H7 (cell line): ENCODE measurements at regions not wholly inside any gene's neighbourhood (a gene's known extent, or its start where the extent isn't known, plus 50 kb on each side); places are given as distances from the start of the nearest gene placed in this dataset.
"Not testable (repeated sequence)": the region's sequence is repeated elsewhere in the genome, so short reads cannot be mapped to it uniquely, and the experiment has no call there.

Experiments
- DNase-seq: peaks from one replicate; pipeline ENCODE4 v3.0.0; 2012
- H3K27me3 ChIP-seq: 2 replicates; pipeline ENCODE4 v1.6.0; 2011; ENCODE audit warnings: mild to moderate bottlenecking, low read length; ENCODE audit not compliant: control insufficient read depth, insufficient read depth
- H3K36me3 ChIP-seq: replicated peaks from 2 replicates; pipeline ENCODE4 v1.5.1; 2011; ENCODE audit warnings: low read length; ENCODE audit not compliant: control insufficient read depth, insufficient read depth
- H3K4me3 ChIP-seq: 2 replicates; pipeline ENCODE4 v1.5.1; 2011; ENCODE audit warnings: low read depth, mild to moderate bottlenecking, control low read depth, low read length, moderate library complexity; ENCODE audit not compliant: insufficient read depth

DNA sequence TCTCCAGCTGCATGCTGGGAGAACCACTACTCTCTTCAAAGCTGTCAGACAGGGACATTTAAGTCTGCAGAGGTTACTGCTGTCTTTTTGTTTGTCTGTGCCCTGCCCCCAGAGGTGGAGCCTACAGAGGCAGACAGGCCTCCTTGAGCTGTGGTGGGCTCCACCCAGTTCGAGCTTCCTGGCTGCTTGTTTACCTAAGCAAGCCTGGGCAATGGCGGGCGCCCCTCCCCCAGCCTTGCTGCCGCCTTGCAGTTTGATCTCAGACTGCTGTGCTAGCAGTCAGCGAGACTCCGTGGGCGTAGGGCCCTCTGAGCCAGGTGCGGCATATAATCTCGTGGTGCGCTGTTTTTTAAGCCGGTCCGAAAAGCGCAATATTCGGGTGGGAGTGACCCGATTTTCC lies 215.0 kb downstream of the STIM2 start:
- not testable (repeated sequence) for H3K4me3 ChIP-seq, H3K27me3 ChIP-seq, H3K36me3 ChIP-seq, DNase-seq

DNA sequence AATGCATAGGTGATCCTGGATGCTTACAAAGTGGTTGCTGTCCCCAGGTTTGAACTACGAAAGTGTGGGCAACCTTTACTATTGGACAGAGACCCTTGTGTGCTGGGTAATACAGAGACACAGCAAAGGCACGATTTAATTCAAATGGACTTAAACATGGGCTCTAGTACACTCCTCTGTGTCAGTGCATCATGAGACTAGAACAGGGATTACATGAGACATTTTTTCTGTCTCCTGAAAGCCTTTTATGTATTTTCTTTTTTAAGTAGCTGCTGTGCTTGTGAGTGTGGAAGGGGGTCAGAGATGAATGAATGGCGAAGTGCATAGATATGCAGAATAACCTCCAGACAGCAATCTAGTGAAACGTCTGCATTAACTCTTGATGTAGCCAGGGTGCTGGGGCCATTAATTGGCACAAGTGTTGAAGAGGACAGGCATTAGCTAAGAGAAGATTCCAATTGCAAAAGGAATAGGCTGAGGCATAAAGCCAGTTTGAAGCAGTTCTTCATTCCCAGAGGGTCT lies 218.4 kb downstream of the STIM2 start:
- no peaks in the 10 kb centered on the region for H3K36me3 ChIP-seq

DNA sequence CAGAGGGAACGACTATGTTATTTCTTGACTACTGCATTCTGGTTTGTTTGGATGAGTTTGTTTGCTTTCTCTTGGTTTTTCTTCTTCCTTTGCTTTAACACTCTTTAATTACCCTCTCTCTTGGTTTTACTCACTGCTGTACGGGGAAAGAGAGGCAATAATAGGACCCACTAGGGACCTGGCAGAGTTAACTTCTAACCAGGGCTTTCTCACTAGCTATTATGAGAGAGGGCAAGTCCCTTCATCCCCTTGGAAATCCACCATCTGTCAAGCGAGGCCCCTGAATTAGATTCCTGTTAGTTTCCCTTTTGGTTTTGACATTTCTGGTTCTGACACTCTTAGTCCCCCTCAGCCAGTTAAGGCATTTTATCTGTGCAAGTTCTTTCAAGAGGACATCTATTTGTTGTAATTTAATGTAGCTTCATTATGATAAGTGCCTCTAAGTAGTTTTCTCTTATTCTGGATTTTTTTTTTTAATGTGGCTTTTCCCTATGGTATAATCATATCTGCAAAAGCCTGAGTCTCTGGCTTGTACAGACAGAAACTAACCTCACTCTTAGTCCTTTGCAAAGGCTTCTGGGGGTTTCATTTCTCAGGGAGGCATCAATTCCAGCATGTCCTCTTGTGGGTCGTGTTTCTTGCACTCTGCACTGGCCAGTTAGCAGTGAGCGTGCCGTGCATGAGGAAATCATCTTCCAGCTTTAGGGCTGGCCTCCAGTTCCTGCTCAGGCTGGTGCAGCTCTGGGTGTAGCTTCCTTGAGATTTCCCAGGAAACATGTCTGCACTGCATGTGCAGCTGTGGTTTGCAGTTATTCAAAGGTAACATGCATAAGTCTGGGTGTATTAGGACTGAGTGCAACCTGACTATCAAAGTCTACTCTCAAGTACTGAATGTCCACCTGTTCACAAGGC lies 221.3 kb downstream of the STIM2 start:
- no peak for DNase-seq
- Histone ChIP-seq H3K27me3 (peaks cover 8% of the 10 kb centered on the region; the same call in 1 of the 2 replicates), H3K4me3 (no peak overlapping the region), H3K36me3 (no peaks in the 10 kb centered on the region)

More for the DNA sequence above, 218.4 kb downstream of the STIM2 start:
- no peak overlapping the region for H3K4me3 ChIP-seq
- H3K27me3 ChIP-seq: peaks cover 7% of the 10 kb centered on the region; the same call in 1 of the 2 replicates
- no peak for DNase-seq

DNA sequence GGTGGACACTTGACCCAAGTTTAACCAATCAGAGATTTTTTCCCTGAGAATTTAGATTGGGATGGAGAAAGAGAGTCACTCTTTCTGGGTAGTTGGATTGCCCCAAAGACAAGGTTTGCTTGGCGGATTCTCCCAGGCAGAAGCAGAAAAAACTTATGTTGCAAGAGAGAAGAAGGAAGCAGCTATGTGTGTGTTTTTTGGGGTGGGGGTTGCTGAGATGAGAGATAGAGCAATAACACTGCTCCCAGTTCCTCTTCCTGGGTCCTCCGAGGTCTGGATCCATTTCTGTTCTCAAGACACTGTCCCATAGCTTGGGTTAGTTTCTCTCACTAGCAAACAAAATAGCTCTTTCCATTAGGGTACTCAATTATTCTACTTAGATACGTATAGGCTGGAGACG lies 222.1 kb downstream of the STIM2 start:
- peaks cover 8% of the 10 kb centered on the region; the same call in 1 of the 2 replicates for H3K27me3 ChIP-seq
- H3K36me3 ChIP-seq: no peaks in the 10 kb centered on the region
- no peak for DNase-seq
- no peak overlapping the region for H3K4me3 ChIP-seq

DNA sequence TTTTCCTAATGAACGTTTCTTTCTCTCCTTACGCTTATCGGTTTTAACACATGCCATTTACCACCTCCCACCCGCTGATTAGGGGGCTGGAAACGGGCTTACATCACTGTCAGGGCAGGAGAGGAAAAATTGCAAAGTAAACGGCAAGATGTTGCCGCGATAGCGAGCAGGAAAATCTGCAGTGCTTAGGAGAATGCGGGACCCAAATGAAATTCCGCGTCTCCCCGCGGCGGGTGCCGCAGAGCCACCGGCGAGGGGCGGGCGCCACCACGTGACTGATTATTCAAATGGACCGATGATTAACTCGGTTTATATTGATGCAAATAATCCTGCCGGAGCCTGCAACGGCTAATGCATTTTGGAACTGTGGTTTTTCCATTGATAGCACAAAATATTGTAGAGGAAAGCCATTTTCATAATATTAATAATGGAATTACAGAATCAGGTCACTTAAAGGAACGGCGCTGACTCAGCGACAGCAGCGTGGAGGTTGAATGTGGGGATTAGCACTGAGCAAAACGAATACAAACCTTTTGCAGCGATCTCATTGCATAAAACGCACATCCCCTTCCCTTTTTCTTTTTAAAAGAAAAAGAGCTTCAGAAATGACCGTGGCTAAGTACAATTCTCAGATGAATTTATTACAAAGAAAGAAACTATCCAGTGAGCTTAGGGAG lies 224.2 kb downstream of the STIM2 start:
- peaks cover 8% of the 10 kb centered on the region; the same call in 1 of the 2 replicates for H3K27me3 ChIP-seq
- peak; percentile 75 for DNase-seq
- H3K36me3 ChIP-seq: no peaks in the 10 kb centered on the region
- H3K4me3 ChIP-seq: peak overlapping the region; percentile 34

DNA sequence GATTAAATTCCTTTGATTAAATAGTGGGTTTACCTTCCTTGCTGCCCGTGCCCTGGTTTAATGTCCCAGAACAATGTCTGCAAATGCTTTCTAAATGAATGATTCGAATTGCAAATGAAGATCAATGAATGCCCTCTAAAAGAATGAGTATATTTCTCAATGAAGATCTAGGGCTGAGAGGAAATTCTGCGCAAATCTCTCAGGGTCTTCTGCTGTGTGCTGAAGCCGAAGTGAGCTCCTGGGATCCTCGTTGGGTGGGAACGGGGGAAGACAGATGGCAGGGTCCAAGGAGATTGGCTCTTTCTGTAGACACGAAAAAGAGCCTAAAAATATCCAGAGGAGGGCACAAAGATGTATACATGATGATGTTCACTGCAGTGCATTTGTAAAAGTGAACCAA lies 224.8 kb downstream of the STIM2 start:
- peaks cover 8% of the 10 kb centered on the region; the same call in 1 of the 2 replicates for H3K27me3 ChIP-seq
- H3K4me3 ChIP-seq: no peak overlapping the region; the same call in 1 of the 2 replicates
- DNase-seq: peak; percentile 31
- no peaks in the 10 kb centered on the region for H3K36me3 ChIP-seq

DNA sequence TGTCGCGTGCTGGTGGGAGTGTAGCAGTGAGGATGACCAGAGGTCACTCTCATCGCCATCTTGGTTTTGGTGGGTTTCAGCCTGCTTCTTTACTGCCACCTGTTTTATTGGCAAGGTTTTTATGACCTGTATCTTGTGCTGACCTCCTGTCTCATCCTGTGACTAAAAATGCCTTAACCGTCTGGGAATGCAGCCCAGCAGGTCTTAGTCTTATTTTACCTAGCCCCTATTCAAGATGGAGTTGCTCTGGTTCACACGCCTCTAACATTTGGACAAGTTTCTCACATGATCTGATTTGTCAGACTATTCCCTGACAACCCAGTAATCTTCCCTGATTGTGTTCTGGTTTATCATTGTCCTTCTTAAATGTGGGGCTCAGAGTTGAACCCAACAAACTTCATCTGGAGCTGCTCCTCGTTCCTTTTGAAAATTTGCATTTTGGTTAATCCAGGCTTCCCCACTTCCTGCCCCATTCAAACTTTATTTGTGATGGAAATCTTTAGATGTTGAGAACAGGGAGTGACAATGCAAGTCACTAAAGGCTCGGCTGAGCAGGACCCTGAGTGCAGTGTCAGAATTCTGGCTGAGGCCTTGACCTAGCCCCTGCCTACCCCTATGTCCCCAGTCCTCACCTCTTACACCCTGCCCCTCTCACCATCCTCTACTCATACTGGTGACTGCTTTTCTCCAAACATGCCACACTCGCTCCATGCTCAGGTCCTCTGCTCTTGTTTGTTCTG lies 226.8 kb downstream of the STIM2 start:
- Histone ChIP-seq H3K4me3 (no peak overlapping the region), H3K36me3 (no peaks in the 10 kb centered on the region), H3K27me3 (peaks cover 8% of the 10 kb centered on the region; the same call in 1 of the 2 replicates)
- no peak for DNase-seq

DNA sequence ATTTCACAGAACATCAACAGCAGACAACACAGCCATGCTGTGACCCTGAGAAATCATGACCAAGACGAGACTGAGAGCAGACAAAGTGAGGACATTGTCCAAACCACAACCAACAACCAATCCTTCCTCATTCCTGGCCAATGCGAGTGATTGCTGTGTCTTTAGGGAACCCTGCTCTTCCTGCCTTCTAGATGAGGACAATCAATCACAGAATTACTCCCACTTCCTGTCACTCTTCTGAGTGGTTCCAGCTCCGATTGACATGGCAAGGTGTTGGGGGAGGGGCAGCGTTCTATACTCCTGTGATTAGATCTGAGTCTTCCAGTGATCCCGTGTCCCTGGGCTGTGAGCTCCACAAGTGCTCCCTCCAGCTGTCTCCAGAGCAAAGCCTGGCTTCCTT lies 227.8 kb downstream of the STIM2 start:
- Histone ChIP-seq H3K36me3 (no peaks in the 10 kb centered on the region), H3K4me3 (no peak overlapping the region), H3K27me3 (peaks cover 4% of the 10 kb centered on the region; the same call in 1 of the 2 replicates)
- DNase-seq: no peak

DNA sequence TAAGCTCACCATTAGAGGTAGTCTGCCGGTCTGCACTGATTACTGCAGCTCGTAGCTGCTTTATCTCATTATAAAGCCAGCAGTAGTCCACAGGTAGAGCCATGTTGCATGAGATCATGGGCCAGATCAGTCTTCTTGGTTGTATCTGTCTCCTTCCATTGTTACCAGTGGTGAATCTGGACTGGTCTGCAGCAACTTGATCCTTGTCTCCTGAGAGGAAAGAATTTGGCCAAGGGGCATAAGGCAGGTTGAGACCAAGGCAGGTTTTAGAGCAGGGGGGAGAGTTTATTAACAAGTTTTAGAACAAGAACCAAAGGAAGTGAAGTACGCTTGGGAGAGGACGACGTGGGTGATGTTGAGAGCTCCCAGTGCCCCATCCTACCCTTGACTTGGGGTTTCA lies 228.5 kb downstream of the STIM2 start:
- Histone ChIP-seq H3K27me3 (no peaks in the 10 kb centered on the region), H3K4me3 (no peak overlapping the region), H3K36me3 (no peaks in the 10 kb centered on the region)
- DNase-seq: no peak

DNA sequence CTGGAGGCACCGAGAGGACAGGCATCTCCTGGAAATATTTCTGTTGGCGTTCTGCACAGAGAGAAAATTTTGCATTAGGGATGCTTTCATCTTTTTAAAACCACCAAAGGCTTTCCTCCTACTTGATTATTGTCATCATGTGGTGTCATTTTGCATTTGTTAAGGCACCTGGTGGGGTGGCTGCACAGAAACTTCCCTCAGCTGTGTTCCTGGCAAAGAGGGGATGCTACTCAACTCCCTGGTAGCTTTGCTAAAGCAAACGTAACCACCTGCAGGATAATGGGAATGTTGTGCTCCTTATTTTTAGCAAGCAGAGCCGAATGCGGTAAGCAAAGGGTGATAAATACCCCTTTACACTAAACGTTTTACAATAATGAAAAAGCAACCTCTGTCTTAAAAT lies 229.8 kb downstream of the STIM2 start:
- H3K4me3 ChIP-seq: no peak overlapping the region
- DNase-seq: peak; percentile 54
- no peaks in the 10 kb centered on the region for H3K36me3 ChIP-seq
- H3K27me3 ChIP-seq: no peaks in the 10 kb centered on the region

DNA sequence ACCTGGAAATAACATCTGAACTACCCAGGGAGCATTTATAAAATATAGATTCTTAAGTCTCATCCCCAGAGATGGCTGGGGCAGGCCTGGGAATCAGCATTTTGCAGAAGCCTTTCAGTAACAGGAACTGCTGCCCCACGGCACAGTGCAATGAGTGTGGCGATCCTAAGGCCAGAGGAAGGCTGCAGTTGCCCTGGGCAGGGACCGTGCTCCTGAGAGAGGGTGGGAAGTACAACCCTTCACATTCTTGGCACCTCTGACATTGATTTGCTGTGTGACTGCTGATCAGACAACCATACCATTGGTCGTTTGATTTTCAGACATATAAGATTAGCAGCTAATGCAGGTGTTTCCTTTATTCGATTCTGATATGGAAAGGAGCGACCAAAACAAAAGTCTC lies 233.6 kb downstream of the STIM2 start:
- no peak for DNase-seq
- Histone ChIP-seq H3K4me3 (no peak overlapping the region), H3K27me3 (no peaks in the 10 kb centered on the region), H3K36me3 (no peaks in the 10 kb centered on the region)

DNA sequence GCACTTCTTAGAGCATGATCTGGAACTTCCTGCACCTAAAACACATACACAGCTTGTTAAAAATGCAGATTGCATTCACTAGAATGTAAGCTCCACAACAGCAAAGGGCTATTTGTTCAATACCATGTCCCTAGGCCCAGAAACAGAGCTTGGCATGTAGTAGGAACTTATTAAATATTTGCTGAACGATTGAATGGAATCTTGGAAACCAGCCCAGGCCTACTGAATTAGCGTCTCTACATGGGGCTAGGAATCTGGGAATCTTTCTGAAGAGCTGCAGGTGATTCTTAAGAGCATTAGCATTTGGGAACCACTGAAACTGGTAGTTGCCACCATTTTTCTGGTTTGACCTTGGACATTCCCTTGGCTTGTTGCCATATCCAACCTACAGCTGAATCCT lies 234.1 kb downstream of the STIM2 start:
- H3K27me3 ChIP-seq: no peaks in the 10 kb centered on the region
- no peak overlapping the region for H3K4me3 ChIP-seq
- no peak for DNase-seq
- H3K36me3 ChIP-seq: no peaks in the 10 kb centered on the region

DNA sequence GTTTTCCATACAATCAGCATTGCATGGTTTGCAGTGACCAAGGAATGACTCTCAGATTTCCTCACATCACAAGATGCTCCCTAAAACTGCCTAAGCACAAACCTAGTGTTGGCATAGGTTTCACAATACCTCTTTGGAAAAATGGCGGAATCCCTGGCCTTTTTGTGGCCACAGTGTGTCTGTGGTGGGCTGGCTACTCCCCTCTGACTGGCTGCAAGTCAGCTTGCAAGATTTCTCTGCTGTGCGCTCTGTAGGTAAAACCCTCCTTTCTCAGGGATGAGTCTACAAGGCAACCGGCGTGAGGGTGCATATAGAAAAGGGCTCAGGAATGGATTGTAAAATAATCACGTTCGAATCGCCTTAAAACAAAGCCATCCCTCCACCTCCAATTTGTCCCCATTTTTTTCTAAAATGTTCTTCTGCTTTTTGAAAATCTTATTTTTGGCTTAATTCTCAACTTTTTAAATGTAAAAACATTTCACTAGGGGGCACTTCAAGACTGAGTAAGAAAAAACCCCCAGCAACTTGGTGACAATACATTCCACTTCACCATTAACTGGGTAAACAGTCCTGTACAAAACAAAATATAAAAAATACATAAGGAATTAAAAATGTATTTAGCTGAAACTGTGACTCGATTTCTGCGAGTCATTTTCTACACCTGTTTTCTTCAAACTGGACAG lies 235.6 kb downstream of the STIM2 start:
- no peaks in the 10 kb centered on the region; the same call in 1 of the 2 replicates for H3K27me3 ChIP-seq
- no peak overlapping the region for H3K4me3 ChIP-seq
- H3K36me3 ChIP-seq: no peaks in the 10 kb centered on the region
- DNase-seq: no peak

DNA sequence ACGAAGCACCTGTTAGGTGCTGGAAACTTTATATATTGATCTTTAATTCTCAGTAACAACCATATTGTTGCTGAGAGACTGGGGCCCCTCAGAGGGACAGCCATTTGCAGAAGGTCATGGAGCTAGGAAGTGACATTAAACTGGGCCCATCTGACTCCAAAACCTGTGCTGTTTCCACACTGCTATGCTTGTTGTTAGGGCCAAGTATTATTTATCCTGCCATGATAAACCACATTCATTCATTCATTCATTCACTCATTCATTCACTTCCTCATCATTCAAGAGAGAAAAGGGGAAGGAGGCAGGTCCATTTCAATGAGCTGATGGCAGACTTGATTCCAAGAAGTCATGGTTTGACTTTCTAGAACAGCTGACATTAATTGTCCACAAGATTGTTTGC lies 237.4 kb downstream of the STIM2 start:
- no peaks in the 10 kb centered on the region for H3K36me3 ChIP-seq
- H3K4me3 ChIP-seq: no peak overlapping the region
- H3K27me3 ChIP-seq: no peaks in the 10 kb centered on the region; the same call in 1 of the 2 replicates
- DNase-seq: no peak
